GM20000 (cell line): ENCODE measurements at regions not wholly inside any gene's neighbourhood (a gene's known extent, or its start where the extent isn't known, plus 50 kb on each side); places are given as distances from the start of the nearest gene placed in this dataset.
"Not testable (repeated sequence)": the region's sequence is repeated elsewhere in the genome, so short reads cannot be mapped to it uniquely, and the experiment has no call there.

Source experiments
- DNase-seq: peaks from one replicate; pipeline ENCODE4 v3.0.0; 2012; ENCODE audit warnings: low spot score
- CTCF ChIP-seq: IDR thresholded peaks from 2 replicates; pipeline ENCODE4 v1.5.1; 2012; ENCODE audit warnings: mild to moderate bottlenecking, control low read depth; ENCODE audit errors: extremely low read depth, missing control alignments

DNA sequence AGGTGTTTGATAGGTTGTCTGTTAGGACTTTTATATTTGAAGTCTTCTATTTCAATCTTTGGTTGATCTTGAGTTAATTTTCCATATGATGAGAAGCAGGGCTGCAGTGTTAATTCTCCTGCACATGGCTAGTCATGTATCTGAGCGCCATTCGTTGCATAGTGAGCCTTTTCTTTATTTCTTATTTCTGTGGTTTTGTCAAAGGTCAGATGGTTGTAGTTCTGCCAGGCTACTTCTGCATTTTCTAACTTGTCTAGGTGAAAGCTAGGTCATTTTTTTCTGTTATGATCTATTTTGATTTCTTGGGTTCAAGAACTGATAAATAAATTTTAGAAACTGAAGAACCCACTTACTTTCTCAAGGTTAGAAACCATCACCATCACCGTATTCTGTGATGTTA is 56.7 kb downstream of the CCDC74A start:
- no peak for TF ChIP-seq CTCF
- no peak for DNase-seq

DNA sequence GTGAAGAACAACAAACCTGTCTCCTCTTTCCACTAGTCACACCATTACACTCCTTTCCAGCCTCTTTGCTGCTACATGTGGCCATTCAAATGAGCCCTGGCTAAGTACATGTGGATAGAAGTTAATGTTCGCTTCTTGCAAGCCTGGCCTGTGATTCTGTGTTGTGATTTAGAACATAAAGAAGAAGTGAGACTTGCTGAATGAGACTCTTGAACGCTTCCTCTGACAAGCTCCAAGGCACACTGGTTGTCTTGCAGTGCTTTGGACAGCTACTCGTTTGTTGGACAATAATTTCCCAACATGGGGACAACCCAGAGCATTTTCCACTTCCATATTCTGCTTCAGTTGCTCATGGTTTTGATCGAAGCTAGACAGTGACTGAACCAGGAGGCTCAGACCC is 57.3 kb downstream of the CCDC74A start:
- TF ChIP-seq CTCF = no peak
- DNase-seq = peak; percentile 52

DNA sequence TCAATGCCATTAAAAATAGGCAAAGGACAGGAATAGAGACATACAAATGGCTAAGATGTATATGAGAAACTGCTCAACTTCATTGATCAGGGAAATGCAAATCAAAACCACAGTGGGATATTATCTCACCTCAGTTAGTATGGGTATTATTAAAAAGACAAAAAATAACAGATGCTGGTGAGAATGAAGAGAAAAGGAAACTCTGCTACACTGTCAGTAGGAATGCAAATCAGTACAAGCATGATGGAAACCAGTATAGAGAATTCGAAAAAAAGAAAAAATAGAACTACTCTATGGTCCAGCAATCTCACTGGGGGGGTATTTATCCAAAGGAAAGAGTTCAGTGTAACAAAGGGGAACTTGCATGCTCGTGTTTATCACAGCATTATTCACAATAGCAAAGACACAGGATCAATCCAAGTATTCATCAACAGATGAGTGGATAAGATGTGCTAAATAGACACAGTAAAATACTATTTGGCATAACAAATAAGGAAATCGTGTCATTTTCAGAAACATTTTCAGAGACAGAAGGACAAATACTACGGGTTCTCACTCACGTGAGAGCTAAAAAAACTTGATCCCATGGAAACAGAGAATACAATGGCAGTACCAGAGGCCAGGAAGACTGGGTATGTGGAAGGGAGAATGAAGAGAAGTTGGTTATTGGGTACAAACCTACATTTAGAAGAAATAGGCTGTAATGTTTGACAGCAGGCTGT is 60.6 kb downstream of the CCDC74A start:
- peak; percentile 33 for DNase-seq

GRCh38 chr2:131589126-131589525 is 61.4 kb downstream of the CCDC74A start:
- not testable (repeated sequence) for DNase-seq

More for the DNA sequence above, 60.6 kb downstream of the CCDC74A start:
- no peak for TF ChIP-seq CTCF

GRCh38 chr2:131590366-131590765 is 62.7 kb downstream of the CCDC74A start:
- TF ChIP-seq CTCF = no peak
- DNase-seq = no peak

DNA sequence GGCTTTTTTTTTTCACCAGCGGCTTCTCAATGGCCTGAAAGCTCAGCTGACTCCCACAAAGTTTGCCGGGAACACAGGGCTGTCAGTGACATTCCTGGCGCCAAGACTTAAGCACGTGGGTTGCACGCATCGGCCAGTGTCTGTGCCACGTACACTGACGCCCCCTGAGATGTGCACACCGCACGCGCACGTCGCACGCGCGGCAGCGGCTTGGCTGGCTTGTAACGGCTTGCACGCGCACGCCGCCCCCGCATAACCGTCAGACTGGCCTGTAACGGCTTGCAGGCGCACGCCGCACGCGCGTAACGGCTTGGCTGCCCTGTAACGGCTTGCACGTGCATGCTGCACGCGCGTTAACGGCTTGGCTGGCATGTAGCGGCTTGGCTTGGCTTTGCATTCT is 63.2 kb downstream of the CCDC74A start:
- no peak for DNase-seq
- no peak for TF ChIP-seq CTCF

- DNase-seq = not testable (repeated sequence)
Measured at GRCh38 chr2:131596561-131596960, 68.9 kb downstream of the CCDC74A start.

DNA sequence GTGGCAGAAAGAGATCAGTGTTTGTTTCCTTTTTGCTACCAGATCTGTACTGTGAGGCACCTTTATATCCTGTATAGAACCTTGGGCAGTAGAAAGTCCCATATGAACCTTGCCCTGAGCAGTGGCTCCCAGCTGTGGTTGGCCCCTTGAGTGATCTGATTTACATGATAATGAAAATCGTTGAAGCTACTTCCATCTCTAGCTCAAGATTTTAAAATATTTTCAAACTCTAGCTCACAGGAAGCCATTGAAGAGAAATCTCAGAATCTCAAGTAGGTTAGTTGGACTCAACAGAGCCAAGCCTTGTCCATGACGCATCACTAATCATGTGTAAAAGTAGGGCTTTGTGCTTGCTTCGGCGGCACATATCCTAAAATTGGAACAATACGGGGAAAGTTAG is 74.8 kb downstream of the CCDC74A start:
- DNase-seq = not testable (repeated sequence)

- DNase-seq = not testable (repeated sequence)
Measured at GRCh38 chr2:131604652-131605051, 77.0 kb downstream of the CCDC74A start.

- DNase-seq = not testable (repeated sequence)
Measured at GRCh38 chr2:131606366-131606765, 78.7 kb downstream of the CCDC74A start.

GRCh38 chr2:131607056-131607455 is 79.4 kb downstream of the CCDC74A start:
- not testable (repeated sequence) for DNase-seq

DNA sequence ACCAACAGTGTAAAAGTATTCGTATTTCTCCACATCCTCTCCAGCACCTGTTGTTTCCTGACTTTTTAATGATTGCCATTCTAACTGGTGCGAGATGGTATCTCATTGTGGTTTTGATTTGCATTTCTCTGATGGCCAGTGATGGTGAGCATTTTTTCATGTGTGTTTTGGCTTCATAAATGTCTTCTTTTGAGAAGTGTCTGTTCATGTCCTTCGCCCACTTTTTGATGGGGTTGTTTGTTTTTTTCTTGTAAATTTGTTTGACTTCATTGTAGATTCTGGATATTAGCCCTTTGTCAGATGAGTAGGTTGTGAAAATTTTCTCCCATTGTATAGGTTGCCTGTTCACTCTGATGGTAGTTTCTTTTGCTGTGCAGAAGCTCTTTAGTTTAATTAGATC is 86.9 kb downstream of the CCDC74A start:
- DNase-seq = not testable (repeated sequence)

GRCh38 chr2:131618320-131618719 is 90.6 kb downstream of the CCDC74A start:
- DNase-seq = not testable (repeated sequence)

GRCh38 chr2:131622874-131623273 is 95.2 kb downstream of the CCDC74A start:
- DNase-seq = not testable (repeated sequence)

DNA sequence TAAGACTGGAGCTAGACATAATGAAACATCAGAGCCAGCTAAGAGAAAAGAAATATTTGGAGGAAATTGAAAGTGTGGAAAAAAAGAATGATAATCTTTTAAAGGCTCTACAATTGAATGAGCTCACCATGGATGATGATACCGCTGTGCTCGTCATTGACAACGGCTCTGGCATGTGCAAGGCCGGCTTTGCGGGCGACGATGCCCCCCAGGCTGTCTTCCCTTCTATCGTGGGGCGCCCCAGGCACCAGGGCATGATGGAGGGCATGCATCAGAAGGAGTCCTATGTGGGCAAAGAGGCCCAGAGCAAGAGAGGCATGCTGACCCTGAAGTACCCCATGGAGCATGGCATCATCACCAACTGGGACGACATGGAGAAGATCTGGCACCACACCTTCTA is 98.3 kb downstream of the CCDC74A start:
- DNase-seq = not testable (repeated sequence)
